CD4-positive, CD25-positive, alpha-beta regulatory T cell (primary cell): ENCODE measurements at regions not wholly inside any gene's neighbourhood (a gene's known extent, or its start where the extent isn't known, plus 50 kb on each side); places are given as distances from the start of the nearest gene placed in this dataset.

Source experiments
- ATAC-seq, 2 donors: fragments of 150-1000 bp; cut with Tn5 transposase; one replicate each; pipeline ENCODE4 v1.10.0; 2021; ENCODE audit warnings: low read depth in 2 of 2, moderate number of reproducible peaks in 2 of 2, moderate library complexity in 1 of 2
- DNase-seq, 3 donors: peaks; one replicate each; pipeline versions ENCODE4 v3.0.0 to v3.0.0-alpha.2; 2012 to 2022; ENCODE audit warnings: mixed read lengths in 1 of 3
- H3K27ac ChIP-seq: one replicate; pipeline ENCODE4 v1.7.0; 2013; ENCODE audit warnings: mild to moderate bottlenecking, low read length; ENCODE audit not compliant: insufficient read depth, poor library complexity, severe bottlenecking
- H3K27me3 ChIP-seq: one replicate; pipeline ENCODE4 v1.7.0; 2013; ENCODE audit warnings: low read length; ENCODE audit not compliant: control insufficient read depth, insufficient read depth
- H3K36me3 ChIP-seq: one replicate; pipeline ENCODE4 v1.7.0; 2013; ENCODE audit warnings: mild to moderate bottlenecking, low read length, moderate library complexity; ENCODE audit not compliant: control insufficient read depth, insufficient read depth
- H3K4me1 ChIP-seq: 2 replicates; pipeline ENCODE4 v1.7.0; 2013; ENCODE audit warnings: mild to moderate bottlenecking, low read length; ENCODE audit not compliant: insufficient read depth, control insufficient read depth, poor library complexity, severe bottlenecking
- H3K4me3 ChIP-seq: one replicate; pipeline ENCODE4 v1.7.0; 2013; ENCODE audit warnings: low read depth, mild to moderate bottlenecking, low read length, moderate library complexity
- H3K9me3 ChIP-seq, 2 experiments: 1 replicate in 1 of 2; 2 replicates in 1 of 2; pipeline ENCODE4 v1.7.0; 2013; ENCODE audit warnings: low read length in 2 of 2, mild to moderate bottlenecking in 1 of 2, moderate library complexity in 1 of 2; ENCODE audit not compliant: control insufficient read depth in 2 of 2
- H3K27ac Mint-ChIP-seq, 3 donors: one replicate each; pipeline ENCODE4 v1.8.0; 2020 to 2022; ENCODE audit warnings: mild to moderate bottlenecking in 3 of 3, mixed read lengths in 3 of 3, moderate library complexity in 2 of 3
- H3K27me3 Mint-ChIP-seq: one replicate; pipeline ENCODE4 v1.8.0; 2022; ENCODE audit warnings: mild to moderate bottlenecking, mixed read lengths
- H3K36me3 Mint-ChIP-seq: one replicate; pipeline ENCODE4 v1.8.0; 2020; ENCODE audit warnings: mixed read lengths
- H3K4me1 Mint-ChIP-seq, 4 donors: one replicate each; pipeline ENCODE4 v1.8.0; 2020 to 2022; ENCODE audit warnings: mixed read lengths in 4 of 4, mild to moderate bottlenecking in 1 of 4
- H3K4me3 Mint-ChIP-seq, 4 donors: one replicate each; pipeline ENCODE4 v1.8.0; 2020 to 2022; ENCODE audit warnings: mild to moderate bottlenecking in 4 of 4, mixed read lengths in 4 of 4, moderate library complexity in 3 of 4
- H3K9me3 Mint-ChIP-seq, 7 donors: one replicate each; pipeline ENCODE4 v1.8.0; 2020 to 2022; ENCODE audit warnings: mixed read lengths in 7 of 7, mild to moderate bottlenecking in 3 of 7, moderate library complexity in 2 of 7

DNA sequence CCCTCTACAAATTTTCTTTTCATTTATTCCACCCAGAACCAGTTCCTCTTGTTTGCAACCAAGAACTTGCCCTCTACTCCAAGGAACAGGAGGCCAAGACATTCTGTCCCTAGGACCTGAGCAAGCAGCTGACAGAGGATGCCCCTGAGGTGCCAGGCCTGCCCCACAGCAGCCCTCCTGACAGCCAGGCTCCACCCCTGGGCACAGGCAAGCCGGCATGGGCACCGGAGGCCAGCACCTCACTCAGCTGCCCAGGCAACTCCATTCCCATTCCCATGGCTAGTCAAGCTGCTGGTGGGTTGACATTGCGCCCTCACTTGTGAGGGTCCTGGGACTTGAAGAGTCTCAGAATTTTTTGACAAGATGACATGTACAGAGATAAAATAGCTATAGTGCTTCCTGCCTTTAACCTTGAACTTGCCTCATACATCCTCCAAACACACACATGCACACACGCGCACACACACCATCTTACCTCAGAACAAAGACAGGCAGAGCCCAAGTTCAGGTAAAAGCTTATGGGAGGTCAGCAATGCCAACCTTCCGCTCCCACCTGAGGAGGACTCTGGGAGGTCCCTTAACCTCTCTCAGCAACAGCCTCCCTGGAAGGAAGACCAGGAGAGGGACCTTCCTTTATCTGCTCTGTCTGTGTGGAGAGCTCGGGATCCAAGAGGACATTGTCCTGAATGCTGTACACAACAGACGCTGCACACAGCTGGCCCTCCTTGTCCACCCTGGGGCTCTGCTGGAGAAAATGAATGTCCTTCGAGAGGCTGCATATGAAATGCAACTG lies 620.9 kb upstream of the CADM1 start:
- Mint-ChIP-seq H3K27me3 (peaks cover 15% of the 10 kb centered on the region), H3K27ac (no peak overlapping the region), H3K4me3 (no peak overlapping the region), H3K9me3 (peaks cover 0 to 3% (median 0%) of the 10 kb centered on the region in 7 donors), H3K36me3 (no peaks in the 10 kb centered on the region), H3K4me1 (no peaks in the 10 kb centered on the region)
- Histone ChIP-seq H3K27ac (no peak overlapping the region), H3K27me3 (no peaks in the 10 kb centered on the region), H3K36me3 (no peaks in the 10 kb centered on the region), H3K9me3 (no peaks in the 10 kb centered on the region), H3K4me3 (no peak overlapping the region), H3K4me1 (no peaks in the 10 kb centered on the region)
- no peak for DNase-seq
- no peak for ATAC-seq

DNA sequence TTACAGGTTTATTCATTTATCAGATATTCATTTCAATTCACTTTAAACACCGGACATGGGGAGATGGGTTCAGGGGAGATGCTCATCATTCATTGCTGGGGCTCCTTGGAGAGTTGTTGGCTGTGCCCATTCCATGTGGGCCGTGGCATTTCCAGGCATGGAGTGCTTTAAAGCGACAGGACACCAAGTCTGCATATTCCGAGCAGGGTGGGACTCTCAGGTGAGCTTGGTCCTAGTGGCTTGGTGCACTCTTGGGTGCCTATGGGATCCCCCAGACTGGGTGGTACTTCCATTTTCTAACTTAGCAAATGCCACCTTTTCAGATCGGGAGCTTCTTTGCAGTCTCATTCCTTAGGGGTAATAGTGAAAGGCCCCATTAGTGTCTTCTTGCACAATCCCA lies 619.5 kb upstream of the CADM1 start:
- Mint-ChIP-seq H3K27ac (no peak overlapping the region), H3K9me3 (peaks cover 0 to 4% (median 0%) of the 10 kb centered on the region in 7 donors), H3K27me3 (peaks cover 15% of the 10 kb centered on the region), H3K4me3 (no peak overlapping the region), H3K4me1 (no peaks in the 10 kb centered on the region), H3K36me3 (no peaks in the 10 kb centered on the region)
- DNase-seq = no peak
- no peak overlapping the region for H3K4me3 ChIP-seq
- H3K4me1 ChIP-seq = no peaks in the 10 kb centered on the region
- no peak overlapping the region for H3K27ac ChIP-seq
- no peaks in the 10 kb centered on the region for H3K36me3 ChIP-seq
- no peaks in the 10 kb centered on the region for H3K9me3 ChIP-seq
- ATAC-seq = no peak
- no peaks in the 10 kb centered on the region for H3K27me3 ChIP-seq

- Mint-ChIP-seq H3K4me1 (no peaks in the 10 kb centered on the region), H3K27me3 (peaks cover 15% of the 10 kb centered on the region), H3K9me3 (peaks cover 0 to 7% (median 0%) of the 10 kb centered on the region in 7 donors), H3K36me3 (no peaks in the 10 kb centered on the region), H3K27ac (no peak overlapping the region), H3K4me3 (no peak overlapping the region)
- H3K27ac ChIP-seq = no peak overlapping the region
- H3K9me3 ChIP-seq = no peaks in the 10 kb centered on the region
- H3K27me3 ChIP-seq = no peaks in the 10 kb centered on the region
- no peaks in the 10 kb centered on the region for H3K36me3 ChIP-seq
- no peaks in the 10 kb centered on the region for H3K4me1 ChIP-seq
- DNase-seq (no peak), ATAC-seq (no peak)
- no peak overlapping the region for H3K4me3 ChIP-seq
These were observed 618.7 kb upstream of the CADM1 start for GRCh38 chr11:116122697-116123472.

DNA sequence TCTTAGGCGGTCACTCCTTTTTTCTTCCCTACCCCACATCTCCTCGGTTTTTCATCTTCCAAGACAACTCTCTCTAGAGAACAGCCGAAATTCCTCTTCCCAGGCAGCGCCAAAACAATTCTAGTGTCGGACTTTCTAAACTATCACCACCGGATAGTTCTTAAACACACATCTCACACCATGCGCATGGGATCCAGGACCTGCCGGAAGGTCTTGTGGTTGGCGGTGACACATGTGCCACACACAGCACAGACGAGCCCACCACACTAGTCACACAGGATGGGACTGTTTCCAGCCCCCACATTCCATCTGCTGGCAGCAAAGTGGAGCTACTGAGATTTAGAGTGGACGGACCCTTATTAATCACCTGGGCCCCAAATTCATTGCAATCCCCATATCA lies 614.9 kb upstream of the CADM1 start:
- H3K4me3 ChIP-seq = no peak overlapping the region
- ATAC-seq (no peak), DNase-seq (no peak)
- Mint-ChIP-seq H3K36me3 (no peaks in the 10 kb centered on the region), H3K4me3 (no peak overlapping the region), H3K27ac (no peak overlapping the region), H3K27me3 (peaks cover 9% of the 10 kb centered on the region), H3K9me3 (peaks cover 0 to 7% (median 1%) of the 10 kb centered on the region in 7 donors), H3K4me1 (no peaks in the 10 kb centered on the region)
- H3K27me3 ChIP-seq = no peaks in the 10 kb centered on the region
- no peaks in the 10 kb centered on the region for H3K9me3 ChIP-seq
- no peaks in the 10 kb centered on the region for H3K4me1 ChIP-seq
- no peaks in the 10 kb centered on the region for H3K36me3 ChIP-seq
- no peak overlapping the region for H3K27ac ChIP-seq

DNA sequence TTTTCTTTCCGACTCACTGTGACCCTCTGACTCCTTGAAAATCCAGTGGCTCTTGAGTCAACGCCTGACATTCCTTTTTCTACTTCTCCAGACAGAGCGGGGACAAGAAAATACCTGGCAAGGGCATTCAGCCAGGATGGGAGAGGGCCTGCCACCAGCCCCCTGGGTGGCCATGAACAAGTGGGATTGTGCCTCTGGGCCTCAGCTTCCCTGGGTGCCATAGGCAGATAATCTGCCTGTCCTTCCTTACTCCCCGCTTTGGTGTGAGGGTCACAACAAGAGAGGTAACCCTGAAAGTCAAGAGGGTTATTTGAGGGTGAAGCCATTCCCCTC lies 613.9 kb upstream of the CADM1 start:
- no peak for ATAC-seq
- no peaks in the 10 kb centered on the region for H3K36me3 ChIP-seq
- Mint-ChIP-seq H3K4me1 (no peaks in the 10 kb centered on the region), H3K36me3 (no peaks in the 10 kb centered on the region), H3K4me3 (no peak overlapping the region), H3K27me3 (peaks cover 4% of the 10 kb centered on the region), H3K27ac (no peak overlapping the region), H3K9me3 (peaks cover 0 to 9% (median 2%) of the 10 kb centered on the region in 7 donors)
- no peaks in the 10 kb centered on the region for H3K4me1 ChIP-seq
- H3K27me3 ChIP-seq = no peaks in the 10 kb centered on the region
- H3K9me3 ChIP-seq = peaks cover 0 to 6% of the 10 kb centered on the region in 2 experiments
- DNase-seq = no peak
- no peak overlapping the region for H3K27ac ChIP-seq
- H3K4me3 ChIP-seq = no peak overlapping the region

- Histone ChIP-seq H3K4me1 (no peaks in the 10 kb centered on the region), H3K27me3 (no peaks in the 10 kb centered on the region), H3K27ac (no peak overlapping the region), H3K9me3 (peaks cover 0 to 6% of the 10 kb centered on the region in 2 experiments), H3K4me3 (no peak overlapping the region), H3K36me3 (no peaks in the 10 kb centered on the region)
- no peak overlapping the region for H3K4me3 Mint-ChIP-seq
- H3K9me3 Mint-ChIP-seq = peaks cover 0 to 9% (median 2%) of the 10 kb centered on the region in 7 donors
- H3K36me3 Mint-ChIP-seq = no peaks in the 10 kb centered on the region
- peaks cover 4% of the 10 kb centered on the region for H3K27me3 Mint-ChIP-seq
- DNase-seq = no peak
- H3K27ac Mint-ChIP-seq = no peak overlapping the region
- H3K4me1 Mint-ChIP-seq = no peaks in the 10 kb centered on the region
- ATAC-seq = no peak
These were observed 613.3 kb upstream of the CADM1 start for GRCh38 chr11:116117331-116118137.

DNA sequence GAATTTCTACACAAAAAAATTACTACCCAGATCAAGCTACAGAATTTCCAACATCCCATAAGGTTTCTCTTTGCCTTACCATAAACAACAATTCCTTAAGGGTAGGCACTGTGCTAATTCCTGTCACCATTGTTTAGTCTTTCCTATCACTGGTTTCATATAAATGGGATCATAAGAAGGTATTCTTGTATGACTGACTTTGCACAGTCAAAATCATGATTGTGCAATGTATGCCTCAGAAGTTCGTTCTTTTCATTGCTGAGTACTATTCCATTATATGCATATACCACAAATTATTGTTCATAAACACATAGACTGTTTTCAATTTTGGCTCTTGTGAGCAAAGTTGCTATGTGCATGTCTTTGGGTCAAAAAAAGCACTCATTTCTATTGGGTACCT lies 611.6 kb upstream of the CADM1 start:
- Histone ChIP-seq H3K4me1 (no peaks in the 10 kb centered on the region), H3K27ac (no peak overlapping the region), H3K4me3 (no peak overlapping the region), H3K27me3 (no peaks in the 10 kb centered on the region), H3K36me3 (no peaks in the 10 kb centered on the region), H3K9me3 (peaks cover 0 to 6% of the 10 kb centered on the region in 2 experiments)
- no peak overlapping the region for H3K27ac Mint-ChIP-seq
- no peaks in the 10 kb centered on the region for H3K4me1 Mint-ChIP-seq
- ATAC-seq = no peak
- peaks cover 0 to 6% (median 3%) of the 10 kb centered on the region in 7 donors for H3K9me3 Mint-ChIP-seq
- H3K4me3 Mint-ChIP-seq = no peak overlapping the region
- no peaks in the 10 kb centered on the region for H3K36me3 Mint-ChIP-seq
- DNase-seq = no peak
- peaks cover 4% of the 10 kb centered on the region for H3K27me3 Mint-ChIP-seq
